ES-I3 (cell line): ENCODE measurements at regions not wholly inside any gene's neighbourhood (a gene's known extent, or its start where the extent isn't known, plus 50 kb on each side); places are given as distances from the start of the nearest gene placed in this dataset.

ENCODE experiments used
- H3K36me3 ChIP-seq: 2 replicates; pipeline ENCODE4 v1.6.1; 2013; ENCODE audit warnings: mild to moderate bottlenecking, low read length, control low read depth, moderate library complexity; ENCODE audit not compliant: insufficient read depth
- H3K4me1 ChIP-seq: 2 replicates; pipeline ENCODE4 v1.6.1; 2013; ENCODE audit warnings: mild to moderate bottlenecking, control low read depth, low read length; ENCODE audit not compliant: insufficient read depth
- H3K9ac ChIP-seq: 2 replicates; pipeline ENCODE4 v1.6.1; 2013; ENCODE audit warnings: low read depth, mild to moderate bottlenecking, low read length, moderate library complexity
- H3K9me3 ChIP-seq: 2 replicates; pipeline ENCODE4 v1.6.1; 2013; ENCODE audit warnings: mild to moderate bottlenecking, low read length, moderate library complexity; ENCODE audit not compliant: control insufficient read depth, insufficient read depth

DNA sequence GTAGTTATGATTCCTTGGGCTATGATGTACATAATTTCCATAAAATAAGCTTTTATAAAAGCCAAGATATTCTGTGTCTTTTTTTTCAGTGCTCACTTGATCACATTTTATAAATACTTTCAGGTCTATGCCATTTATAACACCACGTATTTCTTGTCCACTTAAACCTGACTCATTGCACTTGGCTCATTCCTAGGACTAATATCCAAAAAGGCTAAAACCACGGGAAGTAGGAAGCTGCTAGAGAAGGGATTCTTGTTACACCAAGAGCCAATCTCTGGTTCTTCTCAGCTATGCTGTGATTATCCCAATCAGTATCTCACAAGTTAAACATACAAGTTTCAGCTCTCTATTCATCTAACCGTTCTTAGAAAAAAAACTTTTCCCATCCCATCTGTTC lies 80.4 kb upstream of the CDH6 start:
- Histone ChIP-seq H3K4me1 (peaks cover under 1% of the 10 kb centered on the region; the same call in 1 of the 2 replicates), H3K36me3 (no peaks in the 10 kb centered on the region), H3K9me3 (no peaks in the 10 kb centered on the region), H3K9ac (no peak overlapping the region)

DNA sequence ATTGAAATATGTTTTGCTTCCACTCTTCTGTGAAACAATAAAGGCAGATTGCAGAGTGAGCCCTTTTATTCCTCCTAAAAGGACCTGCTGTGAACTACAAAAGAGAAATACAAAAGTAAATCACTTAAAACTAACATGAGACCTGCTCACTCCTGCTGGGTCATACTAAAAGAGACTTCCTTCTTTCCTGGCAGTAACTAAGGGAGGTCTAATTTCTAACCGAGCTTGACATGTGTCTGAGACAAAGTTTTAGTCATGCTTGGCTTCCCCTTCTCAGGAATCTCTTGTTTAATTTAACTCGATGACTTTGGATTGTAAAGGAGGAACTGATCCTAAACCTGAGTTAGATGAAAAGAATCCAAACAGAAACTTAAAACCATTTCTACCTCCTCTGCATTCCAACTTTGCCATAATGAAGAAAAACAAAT lies 86.4 kb upstream of the CDH6 start:
- Histone ChIP-seq H3K9me3 (no peaks in the 10 kb centered on the region), H3K4me1 (peaks cover 21% of the 10 kb centered on the region), H3K36me3 (no peaks in the 10 kb centered on the region), H3K9ac (no peak overlapping the region)

DNA sequence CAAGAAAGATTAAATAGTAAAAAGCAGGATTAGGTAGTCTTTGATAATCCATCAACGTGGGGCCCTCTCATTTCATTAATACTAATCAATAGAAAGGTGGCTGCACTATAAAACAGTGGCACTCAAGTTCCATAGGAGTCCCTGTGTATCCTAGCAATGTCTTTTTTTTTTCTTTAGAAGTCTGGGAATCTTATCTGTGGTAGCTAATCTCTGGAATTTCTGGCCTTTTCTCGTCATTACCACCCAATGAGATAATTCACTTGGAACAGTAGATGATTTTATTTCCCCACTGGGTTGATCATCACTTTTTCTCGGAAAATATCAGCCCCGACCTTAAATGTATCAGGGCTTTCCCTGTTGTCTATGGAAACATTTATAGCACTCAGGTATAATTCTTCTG lies 86.8 kb upstream of the CDH6 start:
- Histone ChIP-seq H3K9ac (no peak overlapping the region), H3K36me3 (no peaks in the 10 kb centered on the region), H3K9me3 (no peaks in the 10 kb centered on the region), H3K4me1 (peaks cover 21% of the 10 kb centered on the region)

DNA sequence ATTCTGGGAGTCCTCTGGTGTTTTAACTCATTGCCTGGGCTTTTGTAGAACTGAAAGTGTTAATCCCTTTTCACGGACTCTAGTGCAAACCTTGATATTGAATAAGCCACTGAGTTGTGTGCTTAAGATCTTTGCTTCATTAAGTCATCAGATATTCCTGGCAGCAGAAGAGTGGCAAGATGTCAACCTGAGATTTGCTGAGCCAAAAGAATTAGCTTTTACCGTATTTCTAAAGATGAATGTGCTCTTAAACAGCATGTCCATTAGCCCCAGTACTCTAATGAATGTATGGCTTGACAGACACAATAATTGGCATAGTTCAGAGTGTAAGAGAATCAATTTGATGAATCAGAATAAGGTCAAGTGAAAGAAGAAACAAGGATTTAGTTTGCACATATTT lies 87.2 kb upstream of the CDH6 start:
- no peaks in the 10 kb centered on the region for H3K36me3 ChIP-seq
- H3K9me3 ChIP-seq, result no peaks in the 10 kb centered on the region
- H3K4me1 ChIP-seq, result peaks cover 21% of the 10 kb centered on the region
- H3K9ac ChIP-seq, result no peak overlapping the region

DNA sequence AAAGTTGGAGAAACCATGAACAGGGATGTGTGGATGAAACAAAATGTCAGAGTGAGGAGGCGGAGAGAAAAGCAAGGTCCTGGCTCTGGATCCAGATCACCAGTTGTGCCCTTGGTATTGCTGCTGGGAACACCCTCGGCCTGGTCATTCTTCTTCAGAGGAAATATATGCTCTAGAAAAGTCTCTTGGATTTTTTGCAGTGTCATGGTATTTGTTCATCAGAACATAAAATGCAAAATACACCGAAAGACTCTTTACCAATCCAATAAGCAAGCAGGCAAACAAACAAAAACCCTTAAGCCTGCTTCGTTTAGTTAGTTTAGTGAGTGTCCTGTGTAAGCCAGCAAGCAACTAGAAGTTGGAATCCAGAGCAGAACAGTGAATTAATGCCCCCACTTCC lies 88.7 kb upstream of the CDH6 start:
- H3K9ac ChIP-seq, result no peak overlapping the region
- peaks cover 21% of the 10 kb centered on the region for H3K4me1 ChIP-seq
- no peaks in the 10 kb centered on the region for H3K36me3 ChIP-seq
- H3K9me3 ChIP-seq, result no peaks in the 10 kb centered on the region

DNA sequence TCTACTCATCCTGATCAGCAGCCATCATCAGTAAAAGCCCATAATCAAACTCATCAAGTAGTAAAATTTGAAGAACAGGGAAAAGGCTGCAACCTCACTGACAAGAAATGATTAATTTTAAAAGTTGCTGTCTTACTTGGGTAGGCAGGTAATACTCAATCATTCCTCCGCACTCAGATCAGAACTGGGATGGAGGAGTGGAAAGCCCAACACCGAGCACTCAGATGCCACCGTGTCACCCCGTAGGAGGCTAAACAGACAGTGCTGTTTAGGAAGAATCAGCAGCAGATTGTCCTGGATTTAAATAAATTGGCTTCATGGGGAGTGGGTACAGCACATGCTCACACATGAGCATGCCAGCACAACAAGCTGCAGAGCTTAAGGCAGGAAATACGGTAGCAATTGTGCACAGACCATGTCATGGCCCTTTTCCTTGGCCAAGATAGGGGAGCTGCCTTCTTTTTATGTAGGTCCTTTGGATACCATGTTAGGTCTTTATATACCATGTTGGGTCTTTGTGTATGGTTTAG lies 92.6 kb upstream of the CDH6 start:
- no peak overlapping the region for H3K9ac ChIP-seq
- no peaks in the 10 kb centered on the region for H3K9me3 ChIP-seq
- no peaks in the 10 kb centered on the region for H3K36me3 ChIP-seq
- H3K4me1 ChIP-seq, result peaks cover 8% of the 10 kb centered on the region

DNA sequence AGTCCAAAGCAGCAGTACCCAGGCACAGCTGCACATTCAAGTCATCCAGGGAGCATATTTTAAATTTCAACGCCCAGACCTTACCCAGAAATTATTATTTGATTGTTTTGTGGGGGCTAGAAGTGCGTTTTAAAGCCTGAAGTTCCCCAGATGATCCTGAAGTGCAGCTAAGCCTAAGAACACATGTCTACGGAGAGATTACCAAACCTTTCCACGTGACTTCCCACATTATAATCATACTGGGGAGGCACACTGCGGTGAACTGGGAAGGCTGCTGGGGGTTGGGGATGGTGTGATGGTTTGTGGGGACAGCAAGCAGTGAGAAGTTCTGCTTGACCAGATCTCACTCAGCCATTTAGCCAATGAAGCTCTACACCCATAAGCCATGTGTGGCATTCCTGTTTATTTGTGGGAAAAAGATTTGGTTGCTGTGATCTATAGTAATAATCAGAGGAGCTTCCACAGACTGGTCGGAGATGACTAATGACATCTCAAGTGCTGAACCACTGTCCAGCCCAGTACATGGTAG lies 93.4 kb upstream of the CDH6 start:
- H3K36me3 ChIP-seq, result no peaks in the 10 kb centered on the region
- H3K9me3 ChIP-seq, result no peaks in the 10 kb centered on the region
- H3K4me1 ChIP-seq, result peaks cover 8% of the 10 kb centered on the region
- H3K9ac ChIP-seq, result no peak overlapping the region

DNA sequence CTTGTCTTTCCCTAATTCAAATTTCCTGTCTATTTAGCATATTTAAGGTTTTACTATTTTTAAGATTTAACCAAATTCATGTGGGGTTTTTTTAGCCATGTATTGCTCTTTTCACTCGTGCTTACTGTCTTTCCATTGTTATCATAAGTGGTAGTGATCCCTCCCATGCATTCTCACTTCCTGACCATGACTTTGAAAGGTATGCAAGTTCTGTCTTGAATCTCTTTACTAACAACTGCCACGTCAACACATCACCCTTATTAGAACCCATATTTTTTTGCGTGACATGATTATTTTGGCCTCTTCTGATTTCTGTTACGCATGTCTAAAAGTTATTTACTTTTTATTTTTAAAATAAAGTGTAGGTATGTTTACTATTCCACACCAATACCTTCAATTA lies 94.7 kb upstream of the CDH6 start:
- no peaks in the 10 kb centered on the region for H3K9me3 ChIP-seq
- H3K9ac ChIP-seq, result no peak overlapping the region
- peaks cover 8% of the 10 kb centered on the region for H3K4me1 ChIP-seq
- H3K36me3 ChIP-seq, result no peaks in the 10 kb centered on the region

DNA sequence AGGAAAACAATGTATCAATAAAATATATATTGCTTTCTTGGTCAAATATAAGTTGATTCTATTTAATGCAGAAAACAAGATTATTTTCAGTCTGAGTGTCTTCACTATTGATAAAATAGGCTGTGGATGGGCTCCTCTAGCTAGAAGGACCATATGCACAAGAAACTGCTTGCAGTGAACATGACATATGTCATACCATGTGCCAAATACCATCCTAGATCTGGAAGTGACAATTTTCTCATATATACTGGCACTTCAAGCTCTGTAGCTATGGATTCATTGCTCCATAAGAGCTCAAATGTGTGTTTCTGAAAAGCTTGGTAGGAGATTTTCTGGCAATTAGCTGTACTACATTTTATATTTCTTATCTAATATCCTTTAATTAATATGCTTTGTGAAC lies 95.6 kb upstream of the CDH6 start:
- peaks cover 4% of the 10 kb centered on the region; the same call in 1 of the 2 replicates for H3K9me3 ChIP-seq
- no peaks in the 10 kb centered on the region for H3K36me3 ChIP-seq
- no peak overlapping the region; the same call in 1 of the 2 replicates for H3K9ac ChIP-seq
- peaks cover 3% of the 10 kb centered on the region for H3K4me1 ChIP-seq

DNA sequence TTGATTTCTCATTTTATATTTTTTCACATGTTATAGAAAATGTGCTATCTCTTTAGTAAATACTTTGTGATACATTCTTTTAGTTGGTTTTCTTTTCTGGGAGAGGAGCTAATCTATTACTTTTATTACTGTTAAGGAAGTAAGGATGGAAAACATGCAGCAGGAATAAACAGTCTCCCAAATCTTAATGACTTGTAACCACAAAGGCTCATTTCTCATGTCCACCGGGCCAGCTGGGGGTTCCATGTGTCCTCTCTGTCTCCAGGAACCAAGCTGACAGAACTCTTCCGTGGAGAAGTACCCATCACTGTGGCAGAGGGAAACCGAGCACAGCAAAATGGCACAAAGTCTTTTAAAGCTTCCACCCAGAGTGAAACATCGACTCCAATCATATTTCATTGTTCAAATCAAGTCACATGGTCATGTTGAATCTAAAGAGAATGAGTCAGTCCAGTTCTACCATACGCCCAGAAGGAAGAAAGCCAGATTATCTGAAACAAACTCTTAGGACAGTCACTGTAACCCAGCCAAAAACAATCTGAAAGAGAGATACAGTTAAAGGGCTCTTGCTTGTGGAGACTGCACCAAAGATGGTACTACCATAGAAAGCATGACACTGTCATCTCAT lies 97.1 kb upstream of the CDH6 start:
- Histone ChIP-seq H3K9ac (no peak overlapping the region), H3K4me1 (no peaks in the 10 kb centered on the region), H3K9me3 (peaks cover 4% of the 10 kb centered on the region; the same call in 1 of the 2 replicates), H3K36me3 (no peaks in the 10 kb centered on the region)

DNA sequence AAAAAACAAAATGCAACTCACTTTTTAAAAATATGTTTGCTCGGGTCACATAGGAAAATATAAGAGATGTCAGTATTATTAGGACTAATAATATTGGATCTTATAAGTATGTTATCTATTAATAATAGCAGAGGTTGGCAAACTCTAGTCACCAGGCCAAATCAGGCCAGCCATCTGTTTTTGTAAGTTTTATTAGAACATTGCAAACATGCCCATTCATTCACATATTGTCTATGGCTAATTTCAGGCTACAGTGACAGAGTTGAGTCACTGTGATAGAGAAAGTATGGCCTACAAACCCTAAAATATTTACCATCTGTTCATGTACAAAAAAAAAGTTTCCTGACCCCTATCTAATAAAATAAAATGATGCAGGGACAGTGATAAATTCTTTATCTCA lies 97.7 kb upstream of the CDH6 start:
- H3K36me3 ChIP-seq, result no peaks in the 10 kb centered on the region
- peaks cover 4% of the 10 kb centered on the region; the same call in 1 of the 2 replicates for H3K9me3 ChIP-seq
- no peak overlapping the region for H3K9ac ChIP-seq
- H3K4me1 ChIP-seq, result no peaks in the 10 kb centered on the region

DNA sequence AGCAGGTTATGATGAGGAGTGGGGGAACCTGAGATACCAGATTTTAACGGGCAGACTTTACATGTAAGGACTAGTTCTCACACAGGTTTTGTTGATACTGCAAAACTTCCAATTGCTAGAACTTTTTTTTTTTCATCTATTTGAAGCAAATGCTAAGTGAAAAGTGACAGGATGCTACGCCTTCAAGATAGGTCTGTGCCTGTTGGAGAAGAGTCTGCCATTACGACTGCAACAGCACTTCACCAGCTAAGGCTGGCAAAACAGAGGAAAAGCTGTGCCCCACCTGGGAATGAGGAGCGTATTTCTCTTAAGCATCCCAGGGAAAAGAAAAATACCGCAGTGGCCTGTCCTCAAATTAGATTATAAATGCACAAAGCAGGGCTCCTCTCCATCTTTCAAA lies 102.0 kb upstream of the CDH6 start:
- Histone ChIP-seq H3K9ac (no peak overlapping the region), H3K36me3 (no peaks in the 10 kb centered on the region), H3K9me3 (peaks cover 4% of the 10 kb centered on the region; the same call in 1 of the 2 replicates)

DNA sequence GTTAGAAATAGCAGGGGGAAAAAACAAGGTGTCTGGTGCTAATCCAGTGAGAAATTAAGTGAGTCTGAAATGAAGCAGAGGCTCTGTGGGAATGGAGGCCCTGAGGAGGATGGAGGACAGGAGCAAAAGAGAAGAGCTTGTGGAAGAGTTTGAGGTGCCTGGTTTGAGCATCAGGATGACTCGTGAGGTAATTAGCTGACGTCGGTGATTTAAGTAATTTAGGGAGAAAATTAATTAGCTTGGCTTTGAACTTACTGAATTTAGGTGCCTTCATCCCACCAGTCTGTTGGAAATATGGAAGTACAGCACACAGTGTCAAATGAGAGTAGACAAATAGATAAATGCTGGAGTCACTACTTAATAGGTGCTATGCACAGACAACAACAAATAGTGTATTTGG lies 103.0 kb upstream of the CDH6 start:
- H3K36me3 ChIP-seq, result no peaks in the 10 kb centered on the region
- peaks cover 5% of the 10 kb centered on the region; the same call in 1 of the 2 replicates for H3K4me1 ChIP-seq
- H3K9me3 ChIP-seq, result peaks cover 4% of the 10 kb centered on the region; the same call in 1 of the 2 replicates
- no peak overlapping the region for H3K9ac ChIP-seq

More for the DNA sequence above, 102.0 kb upstream of the CDH6 start:
- H3K4me1 ChIP-seq, result peaks cover 5% of the 10 kb centered on the region; the same call in 1 of the 2 replicates

DNA sequence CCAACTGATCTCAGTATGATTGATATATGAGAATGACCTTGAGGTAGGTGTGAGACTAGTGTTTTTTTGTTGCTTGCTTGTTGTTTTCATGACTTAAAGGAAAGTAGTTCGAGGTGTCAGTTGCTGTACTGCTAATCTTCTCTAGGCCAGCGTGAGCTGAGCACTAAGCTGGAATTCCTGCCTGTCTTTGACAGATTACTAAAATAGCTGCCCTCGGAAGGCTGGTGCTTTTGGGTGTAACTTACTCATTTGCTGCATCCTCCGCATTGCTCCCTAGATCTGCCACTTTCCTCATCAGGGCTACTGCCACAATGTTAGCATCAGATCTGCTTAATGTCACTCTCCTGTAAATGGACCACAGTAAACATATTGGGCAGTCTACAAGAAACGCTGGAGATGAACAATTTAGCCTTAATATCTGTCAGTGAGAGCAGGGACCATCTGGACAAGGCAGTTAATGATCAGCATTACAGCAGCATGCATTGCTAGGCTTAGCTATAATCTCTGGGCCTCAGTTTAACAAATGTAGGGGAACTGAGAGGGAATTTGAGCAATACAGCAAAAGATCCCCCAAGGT lies 106.6 kb upstream of the CDH6 start:
- Histone ChIP-seq H3K9ac (no peak overlapping the region), H3K9me3 (no peaks in the 10 kb centered on the region), H3K36me3 (no peaks in the 10 kb centered on the region), H3K4me1 (peaks cover 5% of the 10 kb centered on the region; the same call in 1 of the 2 replicates)

DNA sequence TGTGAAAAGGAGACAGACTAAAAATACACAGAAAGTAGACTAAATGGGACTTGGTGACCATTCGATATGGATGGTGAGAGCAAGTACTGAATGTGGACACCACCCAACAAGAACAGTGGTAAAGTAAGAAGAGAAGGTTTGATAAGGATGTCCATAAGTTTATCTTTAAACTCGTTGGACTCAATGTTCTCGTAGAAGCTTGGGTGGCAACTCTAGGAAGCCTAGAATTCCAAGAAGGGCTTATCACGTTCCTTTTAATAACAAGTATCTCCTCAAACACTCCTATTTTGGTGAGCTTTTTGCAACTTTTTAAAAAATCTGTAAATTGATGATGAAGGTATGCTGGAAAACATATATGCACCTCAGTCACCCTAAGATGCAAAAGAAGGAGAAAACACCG lies 108.6 kb upstream of the CDH6 start:
- H3K4me1 ChIP-seq, result peaks cover 5% of the 10 kb centered on the region; the same call in 1 of the 2 replicates

More for the DNA sequence above, 108.6 kb upstream of the CDH6 start:
- Histone ChIP-seq H3K9me3 (no peaks in the 10 kb centered on the region), H3K9ac (no peak overlapping the region), H3K36me3 (no peaks in the 10 kb centered on the region)
